GM21528 (cell line): ENCODE measurements at regions not wholly inside any gene's neighbourhood (a gene's known extent, or its start where the extent isn't known, plus 50 kb on each side); places are given as distances from the start of the nearest gene placed in this dataset.
"Not testable (repeated sequence)": the region's sequence is repeated elsewhere in the genome, so short reads cannot be mapped to it uniquely, and the experiment has no call there.

ENCODE experiments used
- ATAC-seq: cut with Tn5 transposase; IDR thresholded peaks from one replicate; pipeline ENCODE4 v1.9.1; 2021; ENCODE audit warnings: mild to moderate bottlenecking, moderate library complexity; ENCODE audit not compliant: unreplicated experiment, low FRiP score

DNA sequence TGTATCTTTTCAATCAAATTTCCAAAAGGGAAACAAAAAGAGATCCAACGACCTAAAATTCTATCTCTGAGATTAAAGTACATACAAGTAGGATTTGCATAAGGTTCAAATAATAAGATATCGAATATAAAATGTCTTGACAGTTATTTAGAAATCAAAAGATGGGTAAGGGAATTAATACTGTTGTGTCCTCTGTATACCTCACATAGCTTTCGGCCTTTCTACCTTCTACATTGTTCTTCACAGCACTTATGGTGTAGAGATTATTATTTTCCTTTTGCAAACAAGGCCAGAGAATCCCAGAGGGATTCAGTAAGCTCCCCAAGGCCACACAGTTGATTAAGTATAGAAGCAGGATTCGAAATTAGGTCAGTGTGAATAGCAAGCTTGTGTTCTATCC lies 403.6 kb downstream of the SPRY2 start:
- ATAC-seq: no peak

GRCh38 chr13:79936368-79937136 lies 404.4 kb downstream of the SPRY2 start:
- no peak for ATAC-seq

- no peak for ATAC-seq
Observed at GRCh38 chr13:79935121-79935520, 405.8 kb downstream of the SPRY2 start.

DNA sequence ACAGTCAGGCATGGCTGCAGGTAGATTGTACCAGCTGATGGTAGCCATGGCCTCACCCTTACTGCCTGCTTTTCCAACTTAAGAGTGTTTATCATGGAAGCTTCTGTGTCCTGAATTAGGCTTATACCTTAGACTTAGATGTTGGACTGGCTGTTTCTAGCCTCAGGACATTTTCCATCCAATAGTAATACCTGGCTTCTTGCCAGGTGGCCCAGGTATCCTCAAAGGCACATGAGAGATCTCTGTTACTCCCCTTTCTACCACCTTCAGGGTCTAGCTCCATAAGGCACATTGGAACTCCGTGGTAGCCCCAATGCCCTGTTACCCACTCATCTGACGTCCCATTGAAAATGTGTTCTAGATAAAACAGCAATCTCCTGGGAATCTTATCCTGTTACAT lies 407.5 kb downstream of the SPRY2 start:
- ATAC-seq: no peak

- ATAC-seq: no peak
Observed at GRCh38 chr13:79932556-79932955, 408.4 kb downstream of the SPRY2 start.

DNA sequence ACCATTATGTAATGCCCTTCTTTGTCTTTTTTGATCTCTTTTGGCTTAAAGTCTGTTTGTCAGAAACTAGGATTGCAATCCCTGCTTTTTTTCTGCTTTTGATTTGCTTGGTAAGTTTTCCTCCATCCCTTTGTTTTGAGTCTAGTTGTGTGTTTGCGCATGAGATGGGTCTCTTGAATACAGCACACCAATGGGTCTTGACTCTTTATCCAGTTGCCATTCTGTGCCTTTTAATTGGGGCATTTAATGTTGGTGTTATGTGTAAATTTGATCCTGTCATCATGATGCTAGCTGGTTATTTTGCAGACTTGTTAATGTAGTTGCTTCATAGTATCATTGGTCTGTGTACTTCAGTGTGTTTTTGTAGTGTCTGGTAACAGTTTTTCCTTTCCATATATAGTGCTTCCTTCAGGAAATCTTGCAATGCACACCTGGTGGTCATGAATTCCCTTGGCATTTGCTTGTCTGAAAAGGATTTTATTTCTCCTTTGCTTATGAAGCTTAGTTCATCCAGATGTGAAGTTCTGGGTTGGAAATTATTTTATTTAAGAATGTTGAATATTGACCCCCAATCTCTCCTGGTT lies 416.9 kb downstream of the SPRY2 start:
- ATAC-seq: not testable (repeated sequence)

GRCh38 chr13:79919091-79919490 lies 421.8 kb downstream of the SPRY2 start:
- ATAC-seq: no peak

DNA sequence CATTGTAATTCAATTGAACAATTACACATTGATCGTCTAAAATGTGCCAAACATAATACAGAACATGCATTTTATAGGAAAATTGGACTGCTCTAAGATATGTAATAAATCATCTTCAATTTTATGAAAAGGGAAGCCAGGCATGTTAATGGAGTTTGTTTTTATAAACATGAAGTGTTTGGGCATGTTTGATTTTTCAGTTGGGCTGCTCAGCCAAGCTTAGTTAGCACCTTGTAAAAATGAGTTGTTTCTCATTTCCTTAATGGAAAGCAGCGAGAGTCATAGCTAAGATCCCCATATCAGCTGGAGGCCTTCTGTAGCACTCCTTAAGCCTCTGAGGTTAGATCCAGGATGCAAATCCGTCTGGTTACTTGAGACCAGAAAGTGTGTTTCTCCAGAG lies 422.3 kb downstream of the SPRY2 start:
- ATAC-seq: no peak

DNA sequence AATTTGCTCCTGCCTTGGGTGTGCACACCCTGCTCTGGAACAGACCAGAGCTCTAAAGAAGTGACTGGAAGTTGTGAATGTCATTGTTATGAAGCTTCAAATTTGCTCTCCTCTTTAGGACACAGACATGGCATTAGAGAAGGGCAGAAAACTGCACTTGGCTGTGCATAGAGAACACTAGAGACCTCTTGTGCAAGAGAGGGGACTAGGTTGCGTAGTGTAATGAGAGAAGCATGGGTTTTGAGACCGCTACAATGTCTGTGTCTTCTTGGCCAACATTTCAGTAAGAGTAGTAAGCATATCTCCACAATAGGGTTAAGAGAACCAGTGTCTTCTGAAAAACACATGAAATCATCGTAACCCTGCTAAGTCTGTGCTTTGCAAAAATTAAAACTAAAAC lies 423.3 kb downstream of the SPRY2 start:
- ATAC-seq: no peak

DNA sequence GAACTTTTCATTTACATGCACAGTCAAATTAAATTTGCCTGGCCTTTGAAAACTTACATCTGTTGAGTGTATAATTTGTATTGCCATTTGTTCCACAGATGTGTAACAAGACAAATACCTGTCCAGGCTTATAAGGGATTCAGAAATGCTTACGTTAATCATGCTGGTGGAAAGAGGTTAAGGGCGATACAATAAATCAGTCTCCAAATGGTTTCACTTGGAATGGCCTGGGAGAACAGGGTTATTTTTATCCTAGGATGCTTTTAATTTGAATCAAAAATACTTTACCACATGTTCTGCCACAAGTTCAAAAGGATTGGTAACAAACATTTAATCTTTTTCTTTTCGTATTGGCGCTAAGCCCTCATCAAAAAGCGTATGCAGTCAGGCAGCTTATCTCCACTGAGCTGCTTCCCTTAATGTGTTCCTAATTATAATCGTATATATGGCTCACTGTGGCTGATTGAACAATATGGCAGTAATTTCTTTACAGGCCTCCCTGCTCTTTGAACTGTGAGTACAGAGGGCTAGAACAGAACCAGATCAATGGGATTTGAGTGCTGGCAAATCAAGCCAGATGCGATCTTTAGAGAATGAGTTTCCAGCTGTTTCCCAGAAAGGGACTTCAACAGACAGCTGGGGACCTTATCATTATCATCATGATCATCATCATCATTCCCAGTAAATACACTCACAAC lies 425.7 kb downstream of the SPRY2 start:
- no peak for ATAC-seq

DNA sequence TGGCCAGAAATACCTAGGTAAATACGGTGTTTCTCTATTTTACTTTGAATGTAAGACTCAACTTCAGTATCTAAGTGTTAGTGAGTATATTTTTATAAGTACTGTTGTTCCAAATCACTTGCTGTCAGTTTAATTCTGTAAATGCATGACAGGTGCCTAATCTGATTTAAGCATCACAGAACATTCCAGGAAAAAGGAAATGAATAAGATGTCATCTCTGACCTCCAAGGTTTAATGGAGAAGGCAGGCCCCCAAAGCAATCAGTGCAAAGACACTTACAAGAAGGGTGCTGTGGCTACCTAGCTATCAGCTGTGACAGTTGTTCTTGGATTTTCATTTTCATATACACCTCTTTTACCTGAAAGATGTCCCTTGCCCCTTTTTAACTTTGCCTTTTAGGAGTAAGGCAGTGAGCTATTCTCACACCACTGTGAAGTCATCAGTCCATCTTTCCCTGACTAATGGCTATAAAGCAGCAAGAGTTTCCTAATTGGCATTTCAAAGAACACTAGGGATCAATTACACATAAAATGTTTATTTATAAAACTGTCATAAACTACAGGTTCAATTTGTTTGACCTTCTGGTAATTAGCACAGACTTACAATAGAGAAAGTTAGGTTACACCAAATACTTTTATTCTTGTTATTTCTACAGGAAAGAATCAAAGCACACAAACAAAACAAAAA lies 427.6 kb downstream of the SPRY2 start:
- ATAC-seq: no peak

DNA sequence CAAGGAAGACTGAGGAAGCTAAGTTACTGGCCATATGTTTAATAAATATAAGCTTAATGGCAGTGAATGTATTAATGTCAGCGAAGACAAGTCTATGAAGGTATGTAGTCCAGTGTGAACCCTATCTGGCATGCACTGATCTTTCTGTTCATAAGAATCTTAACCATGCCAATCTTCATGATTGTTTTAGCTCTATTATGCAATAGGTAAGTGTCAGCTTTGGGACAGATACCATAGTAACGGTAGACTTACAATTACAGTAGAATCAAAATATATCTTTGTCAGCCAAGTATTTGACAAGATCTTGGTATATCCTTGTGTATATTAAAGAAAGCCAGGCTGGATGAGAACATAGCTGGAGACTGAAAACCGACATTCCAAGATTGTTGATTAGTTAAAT lies 428.5 kb downstream of the SPRY2 start:
- no peak for ATAC-seq

DNA sequence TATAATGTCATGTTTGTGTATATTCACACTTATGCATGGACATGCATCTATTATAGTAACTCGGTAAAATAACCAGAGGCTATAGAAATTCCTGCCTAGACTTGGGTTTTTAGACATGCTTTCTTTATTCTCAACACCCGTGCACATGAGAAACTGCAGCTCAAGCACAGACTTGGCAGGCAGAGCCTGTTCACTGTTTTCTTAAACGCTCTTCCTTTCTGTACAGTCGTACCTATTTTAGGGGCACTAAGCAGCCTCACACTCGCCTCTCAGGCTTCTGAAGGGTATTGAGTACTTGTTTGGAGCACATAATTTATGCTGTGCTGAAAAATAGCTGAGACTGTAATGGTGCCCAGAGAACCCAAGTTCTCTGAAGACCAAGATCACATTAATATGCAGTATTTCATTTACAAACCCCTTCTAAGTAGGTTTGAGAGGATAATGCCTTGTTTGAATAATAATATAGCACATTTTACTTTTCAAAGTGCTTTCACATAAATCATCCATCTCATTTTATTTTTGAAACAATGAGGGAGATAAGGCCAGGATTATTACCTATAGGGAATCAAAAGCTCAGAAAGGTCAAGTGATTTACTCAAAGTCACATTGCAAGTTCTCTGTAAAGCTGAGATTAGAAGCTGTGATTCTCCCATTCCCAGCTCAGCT lies 429.9 kb downstream of the SPRY2 start:
- ATAC-seq: no peak

GRCh38 chr13:79909644-79910043 lies 428.7 kb downstream of the NDFIP2 start:
- ATAC-seq: no peak

- no peak for ATAC-seq
Observed at GRCh38 chr13:79908381-79908780, 427.4 kb downstream of the NDFIP2 start.

DNA sequence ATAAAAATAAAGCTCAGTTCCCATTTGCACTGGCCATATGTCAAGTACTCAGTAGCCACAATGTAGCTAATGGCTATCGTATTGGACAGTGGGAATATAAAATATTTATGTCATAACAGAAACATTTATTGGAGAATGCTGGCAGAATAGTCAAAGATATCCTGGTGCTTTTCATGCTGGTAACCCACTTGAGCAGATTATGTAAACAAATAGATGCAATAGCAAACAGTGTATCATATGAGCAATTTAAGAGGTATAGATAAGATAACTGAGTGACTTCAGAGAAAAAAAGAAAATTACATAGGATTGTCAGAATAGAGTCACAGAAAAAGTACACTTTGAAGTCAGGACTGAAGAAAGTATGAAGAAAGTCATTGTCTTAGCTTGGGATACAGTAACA lies 426.6 kb downstream of the NDFIP2 start:
- ATAC-seq: no peak

DNA sequence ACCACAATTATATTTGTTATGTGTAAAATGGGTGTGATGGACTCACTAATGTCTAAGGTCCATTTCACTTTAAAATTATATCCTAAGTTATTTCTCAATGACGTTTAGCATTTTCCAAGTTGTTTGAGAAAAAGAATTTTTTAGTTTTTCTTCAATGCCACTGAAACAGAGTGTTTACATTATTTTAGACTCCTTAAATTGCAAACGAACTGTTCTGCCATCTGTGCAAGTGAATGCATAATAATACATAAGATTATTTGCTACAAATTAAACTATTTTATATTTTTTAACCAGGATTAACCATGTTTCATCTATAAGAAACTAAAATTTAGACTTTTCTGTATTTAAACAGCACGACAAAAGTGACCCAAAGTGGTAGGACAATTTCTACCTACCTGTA lies 425.4 kb downstream of the NDFIP2 start:
- no peak for ATAC-seq

DNA sequence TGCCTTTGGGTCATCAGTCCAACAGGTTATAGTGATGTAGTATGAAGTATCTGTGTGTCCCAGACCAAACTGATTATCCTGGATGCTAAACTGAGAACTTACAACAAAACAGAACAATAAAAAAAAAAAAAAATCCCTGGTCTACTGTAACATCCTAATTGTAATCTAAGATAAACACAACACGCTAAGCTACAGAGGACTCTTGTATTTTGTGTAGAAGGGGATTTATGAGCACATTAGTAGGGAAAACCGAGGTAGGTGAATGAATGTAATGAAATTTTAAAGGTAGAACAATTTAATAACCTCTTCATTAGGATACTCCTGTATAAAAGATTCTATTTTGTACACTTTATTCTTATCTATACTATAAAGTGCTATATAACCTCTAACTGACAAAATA lies 424.1 kb downstream of the NDFIP2 start:
- ATAC-seq: no peak

DNA sequence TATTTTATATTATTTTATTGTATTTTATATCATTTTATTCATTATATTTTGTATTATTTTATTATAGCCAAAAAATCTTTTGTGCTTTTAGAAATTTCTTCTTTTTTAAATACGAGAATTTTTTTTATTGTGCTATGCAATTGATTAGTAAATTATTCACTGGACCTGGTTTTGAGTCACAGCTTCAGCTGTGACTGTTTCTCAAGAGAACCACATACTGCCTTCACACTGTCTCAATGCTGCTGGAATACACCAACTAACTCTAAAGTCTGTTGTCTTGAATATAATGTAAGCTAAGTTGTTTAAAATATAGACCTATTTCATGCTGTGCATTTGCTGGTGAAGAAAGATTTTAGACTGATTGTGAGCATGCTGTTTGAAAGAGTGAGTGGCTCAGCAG lies 423.6 kb downstream of the NDFIP2 start:
- ATAC-seq: no peak

- no peak for ATAC-seq
Observed at GRCh38 chr13:79901336-79901735, 420.4 kb downstream of the NDFIP2 start.

DNA sequence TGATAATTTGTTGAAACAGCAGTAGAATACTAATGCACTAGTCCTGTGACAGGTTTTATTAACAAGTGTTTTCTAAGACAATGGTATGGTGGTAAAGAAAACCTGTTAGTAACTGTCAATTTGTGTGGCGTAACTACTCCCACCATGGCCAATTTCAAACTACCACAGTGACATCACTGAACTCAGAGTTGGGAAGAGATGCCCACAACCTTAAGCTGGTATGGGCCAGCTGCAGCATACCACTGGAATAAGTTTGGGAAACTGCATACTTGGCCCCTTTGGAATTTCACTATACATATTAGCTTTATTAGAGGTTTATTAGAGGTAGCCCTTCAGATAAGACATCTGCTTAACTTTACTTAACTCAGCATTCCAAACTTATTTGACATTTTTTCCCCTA lies 419.4 kb downstream of the NDFIP2 start:
- no peak for ATAC-seq
